ENCODE measurements at regions not wholly inside any gene's neighbourhood (a gene's known extent, or its start where the extent isn't known, plus 50 kb on each side); places are given as distances from the start of the nearest gene placed in this dataset.

- no peak for TF ChIP-seq ZNF274 (IDR thresholded peaks at IDR 0.05; ENCODE audit: low read depth, low read length)
- no peak for TF ChIP-seq YY1 (IDR thresholded peaks at IDR 0.05; ENCODE audit: insufficient read depth, insufficient read length)
Observed at GRCh38 chr2:198710562-198710961, 747.2 kb downstream of the SATB2 start.
